GM21447 (cell line): ENCODE measurements at regions not wholly inside any gene's neighbourhood (a gene's known extent, or its start where the extent isn't known, plus 50 kb on each side); places are given as distances from the start of the nearest gene placed in this dataset.
A peak's percentile ranks its signal among the peaks of the same experiment; 100 is the strongest.
"Not testable (repeated sequence)": the region's sequence is repeated elsewhere in the genome, so short reads cannot be mapped to it uniquely, and the experiment has no call there.

Experiments
- ATAC-seq: cut with Tn5 transposase; IDR thresholded peaks from one replicate; pipeline ENCODE4 v1.9.1; 2021; ENCODE audit not compliant: unreplicated experiment

DNA sequence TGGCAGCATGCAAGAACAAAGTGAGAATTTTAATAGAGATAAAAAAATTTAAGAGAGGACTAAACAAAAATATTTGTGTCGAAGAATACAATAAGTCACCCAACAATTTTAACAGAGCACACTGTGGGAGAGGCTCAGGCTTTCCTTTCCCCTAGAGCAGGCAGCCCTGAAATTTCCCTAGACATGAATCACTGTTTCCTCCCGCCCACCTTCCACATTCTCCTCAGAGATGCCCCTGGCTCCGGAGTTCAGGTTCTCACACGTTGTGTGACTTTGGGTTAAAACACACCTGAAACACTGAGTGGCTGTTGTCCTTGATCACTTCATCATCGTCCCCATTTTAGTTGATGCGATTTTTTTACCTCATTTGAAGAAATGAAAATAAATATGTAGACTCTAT lies 1231.1 kb downstream of the TMEM121 start:
- ATAC-seq = not testable (repeated sequence)

DNA sequence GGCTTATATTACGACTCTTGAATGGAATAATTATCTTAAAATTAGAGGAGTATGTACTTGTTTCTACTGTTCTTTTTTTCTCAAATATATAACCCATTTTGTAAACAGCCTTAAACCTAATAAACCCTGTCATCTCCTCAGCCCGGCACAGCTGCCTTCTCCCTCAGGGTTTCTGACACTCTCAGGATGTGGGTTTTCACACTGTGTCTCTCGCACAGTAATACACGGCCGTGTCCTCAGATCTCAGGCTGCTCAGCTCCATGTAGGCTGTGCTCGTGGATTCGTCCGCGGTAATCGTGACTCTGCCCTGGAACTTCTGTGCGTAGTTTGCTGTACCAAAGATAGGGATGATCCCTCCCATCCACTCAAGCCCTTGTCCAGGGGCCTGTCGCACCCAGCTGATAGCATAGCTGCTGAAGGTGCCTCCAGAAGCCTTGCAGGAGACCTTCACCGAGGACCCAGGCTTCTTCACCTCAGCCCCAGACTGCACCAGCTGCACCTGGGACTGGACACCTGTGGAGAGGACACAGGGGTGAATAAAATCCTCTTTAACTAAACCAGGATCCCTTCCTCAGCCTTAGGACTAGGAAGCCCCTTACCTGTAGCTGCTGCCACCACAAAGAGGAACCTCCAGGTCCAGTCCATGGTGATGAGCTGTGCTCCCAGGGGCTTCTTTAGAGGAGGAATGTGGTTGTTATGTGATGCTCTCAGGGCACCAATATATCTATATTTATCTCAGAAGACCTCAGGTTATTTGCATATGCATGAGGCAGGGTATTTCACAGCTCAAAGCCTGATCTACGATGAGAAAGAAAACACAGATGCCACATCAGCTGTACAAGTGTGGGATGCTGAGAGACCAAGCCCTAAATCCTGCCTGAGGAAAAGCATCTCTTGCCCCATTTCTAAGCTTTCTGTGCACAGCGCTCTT lies 1235.8 kb downstream of the TMEM121 start:
- peak; percentile 49 for ATAC-seq

DNA sequence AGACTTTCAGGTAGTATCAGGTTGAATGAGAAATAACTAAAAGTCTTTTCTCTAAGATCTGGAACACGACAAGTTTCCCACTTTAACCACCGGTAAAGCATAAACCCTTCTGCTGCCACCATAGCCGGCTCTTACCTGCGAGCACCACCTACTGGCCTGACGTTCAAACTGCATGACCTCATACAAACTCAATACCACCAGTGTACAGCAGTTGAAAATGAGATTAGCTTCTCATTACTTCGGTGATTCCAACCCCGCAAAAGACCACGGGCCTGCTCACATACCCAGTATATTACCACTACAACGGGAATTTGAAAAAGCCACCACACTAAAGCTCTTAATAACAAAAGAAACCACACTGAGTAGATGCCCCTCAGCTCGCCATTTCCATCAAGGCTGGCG lies 1238.6 kb downstream of the TMEM121 start:
- ATAC-seq = peak; percentile 53

DNA sequence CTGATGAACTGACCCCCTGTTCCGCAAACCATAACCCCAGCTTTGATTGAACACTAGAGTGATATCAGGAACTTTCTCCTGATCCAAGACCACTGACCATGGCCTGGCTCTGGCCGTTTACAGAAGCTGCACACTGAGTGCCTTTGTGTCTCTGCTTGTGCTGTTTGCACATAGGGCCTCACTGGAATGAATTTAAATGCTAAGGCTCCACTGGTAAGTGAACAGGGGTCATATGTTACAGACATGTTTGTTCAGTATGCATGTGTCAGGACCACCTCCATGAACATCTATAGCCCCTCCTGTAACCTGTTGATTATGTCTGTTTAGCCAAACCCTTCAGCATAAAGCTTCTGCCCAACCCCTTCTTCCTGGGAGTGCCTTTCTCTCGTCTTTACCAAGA lies 1239.8 kb downstream of the TMEM121 start:
- ATAC-seq = no peak

DNA sequence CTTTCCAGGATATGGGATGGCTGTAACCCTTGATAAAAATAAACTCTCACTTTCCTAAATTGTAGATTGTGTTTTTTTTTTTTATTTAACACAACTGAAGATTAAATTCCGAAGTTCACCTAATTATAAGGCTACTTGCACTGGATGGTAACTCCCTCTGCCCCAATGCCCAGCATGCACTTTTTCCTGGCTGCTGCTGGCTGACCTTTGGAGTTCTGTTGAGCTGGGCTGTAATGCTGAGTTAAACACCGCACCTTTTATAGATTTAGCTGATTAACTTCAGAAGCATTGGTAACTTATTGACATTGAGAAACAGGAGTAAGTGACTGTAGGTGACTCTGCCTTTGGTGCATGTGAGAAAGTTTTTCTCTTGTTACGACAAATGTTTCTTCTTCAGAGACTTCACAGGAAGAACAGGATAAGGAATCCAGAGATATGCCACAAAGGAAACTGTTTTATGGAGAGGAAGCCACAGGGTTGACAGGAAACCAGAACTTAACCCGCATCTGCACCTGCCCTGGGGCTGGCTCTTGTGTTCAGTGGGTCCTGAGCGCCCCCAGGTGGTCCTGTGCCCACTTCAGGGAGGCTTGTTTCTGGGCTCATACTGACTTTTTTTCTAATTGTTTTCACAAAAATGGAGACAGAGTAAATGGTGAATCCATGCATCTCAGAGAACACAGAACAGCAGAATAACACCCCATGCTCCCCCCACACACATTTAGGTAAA lies 1240.3 kb downstream of the TMEM121 start:
- not testable (repeated sequence) for ATAC-seq

DNA sequence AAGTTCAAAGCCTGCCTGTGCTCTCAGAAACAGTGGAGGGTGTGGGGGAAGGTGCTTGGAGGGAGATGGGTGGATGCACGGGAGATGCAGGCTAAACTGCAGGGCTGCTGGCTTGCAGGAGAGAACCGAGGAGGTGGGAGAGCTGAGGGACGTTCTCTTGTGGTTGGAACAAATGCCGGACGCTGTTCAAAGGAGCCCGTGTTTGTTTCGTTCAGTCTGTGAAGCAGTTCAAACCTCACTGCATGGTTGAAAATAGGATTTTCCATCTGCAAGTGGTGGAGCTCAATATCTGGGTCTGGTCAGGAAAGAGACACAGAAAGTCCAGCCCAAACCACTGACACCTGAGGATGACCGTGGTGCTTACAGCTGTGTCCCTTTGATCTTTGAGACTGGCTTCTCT lies 1241.8 kb downstream of the TMEM121 start:
- ATAC-seq = not testable (repeated sequence)

DNA sequence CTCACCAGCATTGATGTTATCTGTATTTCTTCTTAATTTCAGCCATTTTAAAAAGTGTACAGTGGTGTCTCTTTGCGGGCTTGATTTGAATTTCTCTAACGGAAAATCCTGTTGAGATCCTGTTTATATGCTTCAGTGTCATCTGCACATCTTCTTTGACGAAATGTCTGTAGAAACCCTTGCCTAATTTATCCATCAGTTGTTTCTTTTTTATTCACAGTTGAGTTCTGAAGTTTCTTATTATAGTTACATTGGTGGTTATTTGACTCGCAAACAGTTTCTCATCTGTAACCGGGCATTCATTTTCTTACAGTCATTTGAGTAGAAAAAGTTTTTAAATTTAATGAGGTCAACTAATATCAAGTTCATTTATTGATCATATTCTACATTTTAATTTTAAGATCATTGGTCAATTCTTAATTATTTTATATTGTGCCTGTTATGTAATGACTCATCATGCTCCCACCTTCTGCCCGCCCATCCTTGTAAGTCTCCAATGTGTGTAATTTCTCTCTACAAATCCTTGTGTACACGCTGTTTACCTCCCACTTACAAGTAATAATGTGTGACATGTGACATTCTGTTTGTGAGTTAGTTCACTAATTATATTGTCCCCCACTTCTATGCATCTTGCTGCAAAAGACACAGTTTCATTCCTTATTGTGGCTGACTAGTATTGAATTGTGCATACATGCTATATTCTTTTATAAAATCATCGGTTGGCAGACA lies 1242.8 kb downstream of the TMEM121 start:
- ATAC-seq = not testable (repeated sequence)

DNA sequence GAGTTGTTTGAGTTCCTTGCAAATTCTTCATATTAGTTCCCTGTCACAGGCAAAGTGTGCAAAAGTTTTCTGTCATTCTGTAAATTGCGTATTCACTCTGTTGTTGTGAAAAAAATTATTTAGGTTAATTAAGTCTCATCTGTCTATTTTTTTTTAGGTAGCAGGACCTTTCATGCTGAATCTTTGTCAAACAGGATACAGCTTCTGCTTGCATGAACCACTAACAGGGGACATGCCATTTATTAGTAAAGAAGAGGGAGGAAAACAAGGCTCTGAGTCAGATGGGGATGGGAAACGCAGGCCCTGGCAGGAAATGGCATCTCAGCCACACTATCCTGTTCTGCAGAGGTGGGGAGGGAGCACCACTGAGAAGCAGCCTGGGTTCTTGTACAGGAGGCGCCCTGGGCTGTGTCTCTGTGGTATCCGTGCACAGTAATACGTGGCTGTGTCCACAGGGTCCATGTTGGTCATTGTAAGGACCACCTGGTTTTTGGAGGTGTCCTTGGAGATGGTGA lies 1243.8 kb downstream of the TMEM121 start:
- ATAC-seq = not testable (repeated sequence)

DNA sequence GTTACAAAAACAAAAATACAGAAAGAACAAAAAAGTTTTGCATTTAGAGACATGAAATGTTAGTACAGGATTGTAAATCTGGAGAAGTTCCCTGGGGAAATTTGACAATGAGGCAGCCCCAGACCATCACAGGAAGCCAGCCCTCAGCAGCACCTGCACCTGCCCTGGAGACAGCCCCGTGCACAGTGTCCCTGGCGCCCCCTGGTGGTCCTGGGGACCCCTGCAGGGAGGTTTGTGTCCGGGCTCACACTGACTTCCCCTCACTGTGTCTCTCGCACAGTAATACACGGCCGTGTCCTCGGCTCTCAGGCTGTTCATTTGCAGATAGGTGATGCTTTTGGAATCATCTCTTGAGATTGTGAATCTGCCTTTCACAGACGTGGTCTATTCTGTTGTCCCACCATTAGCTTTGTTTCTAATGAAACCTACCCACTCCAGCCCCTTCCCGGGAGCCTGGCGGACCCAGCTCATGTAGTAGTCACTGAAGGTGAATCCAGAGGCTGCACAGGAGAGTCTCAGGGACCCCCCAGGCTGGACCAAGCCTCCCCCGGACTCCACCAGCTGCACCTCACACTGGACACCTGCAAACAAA lies 1248.6 kb downstream of the TMEM121 start:
- not testable (repeated sequence) for ATAC-seq

DNA sequence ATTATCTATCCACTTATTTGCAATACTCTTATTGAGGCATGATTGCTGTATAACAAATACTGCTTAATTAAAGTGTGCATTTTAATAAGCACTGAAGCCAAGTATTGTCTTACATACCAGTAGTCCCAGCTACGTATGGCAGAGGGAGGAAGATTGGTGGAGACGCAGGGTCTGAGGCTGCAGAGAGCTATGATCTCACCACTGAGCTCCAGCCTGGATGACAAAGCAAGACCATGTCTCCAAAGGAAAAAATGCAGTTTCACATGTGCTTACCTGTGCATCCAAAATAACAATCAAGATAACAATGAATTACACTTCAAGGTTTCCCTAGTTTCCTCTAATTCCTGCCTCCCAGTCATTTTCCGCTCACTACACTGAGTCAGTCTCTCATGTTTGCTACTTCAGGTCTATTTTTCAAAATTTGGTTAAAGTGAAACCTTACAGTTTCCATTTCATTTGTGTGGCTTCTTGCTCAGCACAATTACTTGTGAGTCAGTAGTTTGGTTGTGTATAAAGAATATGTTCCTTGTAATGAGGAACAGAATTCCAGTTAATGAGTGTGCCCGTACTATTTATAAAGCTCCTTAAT lies 1250.1 kb downstream of the TMEM121 start:
- ATAC-seq = no peak

DNA sequence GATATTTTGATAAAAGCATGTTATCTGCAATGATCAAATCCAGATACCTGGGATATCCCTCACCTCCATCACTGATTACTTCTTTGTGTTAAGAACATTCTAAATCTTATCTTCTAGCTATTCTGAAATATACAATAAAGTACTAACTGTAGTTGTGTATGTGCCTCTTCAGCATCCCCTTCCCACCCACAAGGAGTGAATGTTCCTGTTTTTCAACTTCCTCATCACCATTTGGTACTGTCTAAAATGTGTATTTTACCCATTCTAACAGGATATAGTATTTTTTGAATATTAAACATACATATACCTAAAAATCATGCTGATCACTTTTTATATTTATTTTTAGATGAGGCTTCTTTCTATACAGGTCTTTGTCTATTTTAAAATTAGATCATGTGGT lies 1252.6 kb downstream of the TMEM121 start:
- ATAC-seq = no peak

DNA sequence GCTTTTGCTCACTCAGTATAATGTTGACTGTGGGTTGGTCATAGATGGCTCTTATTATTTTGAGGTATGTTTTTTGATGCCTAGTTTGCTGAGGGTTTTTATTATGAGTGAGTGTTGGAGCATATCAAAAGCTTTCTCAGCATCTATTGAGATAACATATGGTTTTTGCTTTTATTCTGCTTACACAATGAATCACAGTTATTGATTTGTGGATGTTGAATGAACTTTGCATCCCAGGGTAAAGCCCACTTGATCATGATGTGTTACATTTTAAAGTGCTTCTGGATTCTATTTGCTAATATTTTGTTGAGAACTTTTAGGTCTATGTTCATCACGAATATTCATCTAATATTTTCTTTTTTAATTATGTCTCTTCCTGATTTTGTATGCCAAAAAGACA lies 1260.3 kb downstream of the TMEM121 start:
- ATAC-seq = no peak

DNA sequence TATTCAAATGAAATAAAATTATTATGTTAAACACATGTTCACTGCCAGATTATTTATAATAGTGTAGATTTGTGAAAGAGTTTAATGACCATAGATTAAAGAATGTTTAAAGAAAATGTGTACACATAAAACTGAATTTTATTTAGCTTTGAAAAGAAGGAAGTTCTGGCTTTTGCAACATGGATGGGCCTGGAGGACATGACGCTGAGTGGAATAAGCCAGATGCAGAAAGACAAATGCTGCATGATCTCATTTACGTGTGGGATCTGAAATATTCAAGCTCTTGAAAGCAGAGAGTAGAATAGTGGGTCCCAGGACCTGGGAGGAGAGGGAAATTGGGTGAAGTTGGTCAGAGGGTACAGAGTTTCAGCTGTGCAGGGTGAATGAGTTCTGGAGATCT lies 1261.2 kb downstream of the TMEM121 start:
- ATAC-seq = no peak

DNA sequence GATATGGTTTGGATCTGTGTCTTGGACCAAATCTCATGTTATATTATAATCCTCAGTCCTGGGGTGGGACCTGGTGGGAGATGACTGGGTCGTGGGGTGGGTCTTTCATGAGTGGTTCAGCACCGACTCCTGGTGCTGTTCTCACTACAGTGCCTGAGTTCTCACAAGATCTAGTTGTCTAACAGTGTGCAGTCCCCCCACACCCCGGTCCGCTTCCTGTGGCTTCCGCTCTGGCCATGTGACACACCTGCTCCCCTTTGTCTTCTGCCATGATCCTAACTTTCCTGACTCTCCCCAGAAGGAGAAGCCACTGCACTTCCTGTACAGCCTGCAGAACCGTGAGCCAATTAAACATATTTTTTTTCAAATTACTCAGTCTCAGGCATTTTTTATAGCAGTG lies 1262.2 kb downstream of the TMEM121 start:
- ATAC-seq = no peak

DNA sequence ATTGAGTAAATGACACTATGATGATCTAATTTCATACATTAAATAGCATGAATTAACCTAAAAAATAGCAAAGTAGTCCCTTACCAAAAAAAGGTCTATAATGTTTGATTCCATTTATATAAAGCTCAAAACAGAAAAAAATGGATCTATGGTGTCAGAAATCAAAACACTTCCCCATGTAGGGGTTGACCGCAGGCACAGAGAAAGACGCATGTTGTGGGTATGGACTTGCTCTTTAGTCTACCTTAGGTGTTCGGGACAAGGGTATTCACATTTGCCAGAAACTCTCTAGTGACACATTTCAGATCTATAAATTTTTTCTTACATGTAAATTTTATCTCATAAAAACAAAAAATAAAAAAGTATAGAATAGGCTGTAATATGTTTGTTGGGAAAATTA lies 1262.9 kb downstream of the TMEM121 start:
- no peak for ATAC-seq

DNA sequence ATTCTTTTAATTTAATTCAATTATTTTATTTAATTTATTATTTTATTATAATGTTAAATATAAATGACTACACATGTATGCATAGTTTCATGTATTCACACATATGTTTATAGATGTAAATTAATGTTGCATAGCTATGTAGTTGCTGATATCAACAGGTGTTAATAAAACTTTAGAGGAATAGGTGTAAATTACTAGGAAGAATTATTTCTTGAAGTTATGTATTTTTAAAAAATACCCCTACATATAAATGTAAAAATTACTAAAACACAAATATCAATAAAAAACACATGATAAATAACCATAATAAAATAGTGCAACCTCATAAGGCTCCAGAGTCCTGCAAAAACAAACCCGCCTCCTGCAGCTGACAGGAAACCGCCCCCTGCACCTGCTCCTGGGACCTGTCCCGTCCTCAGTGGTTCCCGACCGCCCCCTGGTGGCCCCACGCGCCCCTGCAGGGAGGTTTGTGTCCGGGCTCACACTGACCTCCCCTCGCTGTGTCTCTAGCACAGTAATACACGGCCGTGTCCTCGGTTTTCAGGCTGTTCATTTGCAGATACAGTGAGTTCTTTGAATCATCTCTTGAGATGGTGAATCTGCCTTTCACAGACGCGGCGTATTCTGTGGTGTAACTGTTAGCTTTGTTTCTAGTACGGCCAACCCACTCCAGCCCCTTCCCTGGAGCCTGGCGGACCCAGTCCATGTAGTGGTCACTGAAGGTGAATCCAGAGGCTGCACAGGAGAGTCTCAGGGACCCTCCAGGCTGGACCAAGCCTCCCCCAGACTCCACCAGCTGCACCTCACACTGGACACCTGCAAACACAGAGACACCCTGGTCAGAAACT lies 1264.0 kb downstream of the TMEM121 start:
- ATAC-seq = no peak

DNA sequence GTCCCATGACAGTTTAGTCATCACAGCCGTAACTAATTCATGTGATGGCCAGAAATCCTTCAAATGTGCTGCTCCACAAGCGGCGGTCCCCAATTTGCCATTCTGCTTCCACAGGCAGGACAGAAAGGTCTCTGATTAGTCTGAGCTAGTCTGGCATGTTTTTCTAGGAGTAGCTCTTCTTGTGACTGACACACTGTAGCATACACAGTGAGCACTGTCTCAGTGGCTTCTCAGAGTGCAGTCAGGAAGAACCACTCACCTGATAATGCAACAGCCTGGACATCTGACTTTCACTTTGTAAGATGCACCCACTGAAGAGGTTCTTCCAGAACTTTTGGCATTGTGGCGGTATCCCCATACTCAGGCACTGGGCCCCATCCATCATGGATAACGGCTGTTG lies 1266.2 kb downstream of the TMEM121 start:
- no peak for ATAC-seq

DNA sequence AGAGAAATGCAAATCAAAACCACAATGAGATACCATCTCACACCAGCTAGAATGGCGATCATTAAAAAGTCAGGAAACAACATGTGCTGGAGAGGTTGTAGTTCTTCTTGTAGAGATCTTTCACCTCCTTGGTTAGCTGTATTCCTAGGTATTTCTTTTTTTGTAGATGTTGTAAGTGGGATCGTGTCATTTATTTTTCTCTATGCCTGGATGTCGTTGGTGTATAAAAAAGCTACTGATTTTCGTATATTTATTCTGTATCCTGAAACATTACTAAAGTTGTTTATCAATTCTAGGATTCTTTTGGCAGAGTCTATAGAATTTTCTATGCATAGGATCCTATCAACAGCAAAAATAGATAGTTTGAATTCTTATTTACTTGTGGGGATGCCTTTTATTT lies 1271.8 kb downstream of the TMEM121 start:
- ATAC-seq = not testable (repeated sequence)
